ENCODE measurements at regions not wholly inside any gene's neighbourhood (a gene's known extent, or its start where the extent isn't known, plus 50 kb on each side); places are given as distances from the start of the nearest gene placed in this dataset.
"Not testable (repeated sequence)": the region's sequence is repeated elsewhere in the genome, so short reads cannot be mapped to it uniquely, and the experiment has no call there.

GRCh38 chr22:16891892-16892291, 66.7 kb upstream of the XKR3 start:
- TF ChIP-seq CTCF (IDR thresholded peaks at IDR 0.05; ENCODE audit: poor library complexity), result peak; percentile 45
- not testable (repeated sequence) for TF ChIP-seq EZH2 (IDR thresholded peaks at IDR 0.05; ENCODE audit: borderline replicate concordance)

All from hepatocyte (in vitro differentiated cells).